Ishikawa (cell line): ENCODE measurements at regions not wholly inside any gene's neighbourhood (a gene's known extent, or its start where the extent isn't known, plus 50 kb on each side); places are given as distances from the start of the nearest gene placed in this dataset.
A peak's percentile ranks its signal among the peaks of the same experiment; 100 is the strongest.

Experiments
- CEBPB ChIP-seq: IDR thresholded peaks from 2 replicates; pipeline ENCODE4 v1.6.1; 2012
- CREB1 ChIP-seq: IDR thresholded peaks from 2 replicates; pipeline ENCODE4 v1.6.1; 2012; ENCODE audit warnings: low read depth
- EGR1 ChIP-seq: IDR thresholded peaks from 2 replicates; pipeline ENCODE4 v1.6.1; 2012
- EP300 ChIP-seq: IDR thresholded peaks from 2 replicates; pipeline ENCODE4 v1.6.1; 2012; ENCODE audit warnings: borderline replicate concordance
- FOXM1 ChIP-seq: IDR thresholded peaks from 2 replicates; pipeline ENCODE4 v1.6.1; 2012; ENCODE audit warnings: low read depth, borderline replicate concordance
- MAX ChIP-seq: IDR thresholded peaks from 2 replicates; pipeline ENCODE4 v1.6.1; 2012
- NFIC ChIP-seq: IDR thresholded peaks from 2 replicates; pipeline ENCODE4 v1.6.1; 2012
- RAD21 ChIP-seq: IDR thresholded peaks from 2 replicates; pipeline ENCODE4 v1.6.1; 2012; ENCODE audit warnings: low read depth
- REST ChIP-seq: IDR thresholded peaks from 2 replicates; pipeline ENCODE4 v1.6.1; 2012; ENCODE audit warnings: low read depth, mild to moderate bottlenecking
- TAF1 ChIP-seq: IDR thresholded peaks from 2 replicates; pipeline ENCODE4 v1.6.1; 2012; ENCODE audit warnings: low read depth, mild to moderate bottlenecking
- TCF12 ChIP-seq: IDR thresholded peaks from 2 replicates; pipeline ENCODE4 v1.6.1; 2012; ENCODE audit warnings: low read depth
- TEAD4 ChIP-seq: IDR thresholded peaks from 2 replicates; pipeline ENCODE4 v1.6.1; 2012
- USF1 ChIP-seq: IDR thresholded peaks from 2 replicates; pipeline ENCODE4 v1.6.1; 2012
- YY1 ChIP-seq: IDR thresholded peaks from 2 replicates; pipeline ENCODE4 v1.6.1; 2012; ENCODE audit warnings: low read depth
- ZBTB7A ChIP-seq: IDR thresholded peaks from 2 replicates; pipeline ENCODE4 v1.6.1; 2012; ENCODE audit warnings: low read depth

- no peak for TF ChIP-seq NFIC
- no peak for TF ChIP-seq EGR1
- no peak for TF ChIP-seq ZBTB7A
- no peak for TF ChIP-seq YY1
These were observed 166.4 kb upstream of the SOX1 start for GRCh38 chr13:111900390-111901131.

GRCh38 chr13:111901267-111901915 lies 165.6 kb upstream of the SOX1 start:
- TF ChIP-seq EP300 (no peak), YY1 (no peak), NFIC (no peak)

- TF ChIP-seq EP300 (no peak), RAD21 (no peak), CEBPB (no peak), YY1 (no peak)
These were observed 164.2 kb upstream of the SOX1 start for GRCh38 chr13:111902726-111903125.

- no peak for TF ChIP-seq NFIC
- no peak for TF ChIP-seq YY1
- TF ChIP-seq TAF1: no peak
- TF ChIP-seq EP300: no peak
- TF ChIP-seq REST: no peak
- no peak for TF ChIP-seq ZBTB7A
- no peak for TF ChIP-seq CREB1
- no peak for TF ChIP-seq RAD21
- TF ChIP-seq TEAD4: no peak
- no peak for TF ChIP-seq CEBPB
- TF ChIP-seq MAX: no peak
- no peak for TF ChIP-seq FOXM1
- TF ChIP-seq USF1: no peak
- no peak for TF ChIP-seq TCF12
- TF ChIP-seq EGR1: no peak
These were observed 163.8 kb upstream of the SOX1 start for GRCh38 chr13:111903143-111903542.

GRCh38 chr13:111904166-111904565 lies 162.8 kb upstream of the SOX1 start:
- TF ChIP-seq CEBPB: no peak

GRCh38 chr13:111904701-111905608 lies 162.0 kb upstream of the SOX1 start:
- TF ChIP-seq YY1 (no peak), EGR1 (no peak), MAX (0 out of 2 replicates have a peak, but pooled peaks have one; percentile 27), TCF12 (no peak)

GRCh38 chr13:111905609-111905945 lies 161.4 kb upstream of the SOX1 start:
- TF ChIP-seq RAD21 (no peak), ZBTB7A (no peak), MAX (no peak), EP300 (no peak), USF1 (no peak), REST (no peak), TEAD4 (no peak), YY1 (no peak), FOXM1 (no peak), CEBPB (no peak), NFIC (no peak), CREB1 (no peak), TAF1 (no peak), TCF12 (no peak), EGR1 (no peak)
